WERI-Rb-1 (cell line): ENCODE measurements at regions not wholly inside any gene's neighbourhood (a gene's known extent, or its start where the extent isn't known, plus 50 kb on each side); places are given as distances from the start of the nearest gene placed in this dataset.

ENCODE experiments used
- DNase-seq: peaks from one replicate; pipeline ENCODE4 v3.0.0-alpha.2; 2020
- H3K27ac ChIP-seq: fragments of 250-450 bp; sonication (Bioruptor Pico); 2 replicates; pipeline ENCODE4 v1.5.1; 2020; ENCODE audit warnings: mild to moderate bottlenecking, moderate library complexity
- H3K27me3 ChIP-seq: fragments of 250-450 bp; sonication (Bioruptor Pico); 2 replicates; pipeline ENCODE4 v1.5.1; 2021; ENCODE audit warnings: mild to moderate bottlenecking, low read depth, moderate library complexity; ENCODE audit not compliant: insufficient read depth, severe bottlenecking
- H3K36me3 ChIP-seq: fragments of 250-450 bp; sonication (Bioruptor Pico); 2 replicates; pipeline ENCODE4 v1.5.1; 2020; ENCODE audit warnings: mild to moderate bottlenecking, moderate library complexity
- H3K4me3 ChIP-seq: 2 replicates; pipeline ENCODE4 v1.5.1; 2011; ENCODE audit warnings: low read depth, mild to moderate bottlenecking, control low read depth, low read length
- H3K9me3 ChIP-seq: fragments of 250-450 bp; sonication (Bioruptor Pico); 2 replicates; pipeline ENCODE4 v1.5.1; 2021; ENCODE audit warnings: mild to moderate bottlenecking, moderate library complexity; ENCODE audit not compliant: severe bottlenecking
- TF ChIP-seq, protein P1 (sequence below): IDR thresholded peaks from 2 replicates; pipeline ENCODE4 v1.5.1; 2011; ENCODE audit warnings: low read depth, mild to moderate bottlenecking, control low read depth, inconsistent platforms, low read length

DNA sequence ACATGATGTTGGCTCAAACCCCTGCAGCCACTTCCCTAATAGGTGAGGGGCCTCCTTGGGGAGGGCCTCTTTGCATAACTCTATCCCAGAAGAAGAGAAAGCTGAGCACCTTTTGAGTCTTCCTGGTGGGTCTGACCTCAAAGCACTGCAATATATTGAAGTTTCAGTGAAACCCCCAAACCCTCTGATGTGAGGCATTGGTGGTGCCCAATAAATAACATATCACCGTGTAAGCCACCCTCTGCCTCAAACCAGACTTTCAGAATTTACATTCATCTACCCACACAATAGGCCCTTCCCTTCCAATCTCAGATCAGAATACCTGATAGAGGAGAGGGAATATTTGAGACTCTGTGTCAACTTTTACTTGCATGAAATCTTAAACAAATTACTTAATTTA is 142.8 kb upstream of the STK17B start:
- H3K4me3 ChIP-seq = no peak overlapping the region
- no peaks in the 10 kb centered on the region for H3K27me3 ChIP-seq
- no peak for DNase-seq
- TF ChIP-seq, protein P1, sequence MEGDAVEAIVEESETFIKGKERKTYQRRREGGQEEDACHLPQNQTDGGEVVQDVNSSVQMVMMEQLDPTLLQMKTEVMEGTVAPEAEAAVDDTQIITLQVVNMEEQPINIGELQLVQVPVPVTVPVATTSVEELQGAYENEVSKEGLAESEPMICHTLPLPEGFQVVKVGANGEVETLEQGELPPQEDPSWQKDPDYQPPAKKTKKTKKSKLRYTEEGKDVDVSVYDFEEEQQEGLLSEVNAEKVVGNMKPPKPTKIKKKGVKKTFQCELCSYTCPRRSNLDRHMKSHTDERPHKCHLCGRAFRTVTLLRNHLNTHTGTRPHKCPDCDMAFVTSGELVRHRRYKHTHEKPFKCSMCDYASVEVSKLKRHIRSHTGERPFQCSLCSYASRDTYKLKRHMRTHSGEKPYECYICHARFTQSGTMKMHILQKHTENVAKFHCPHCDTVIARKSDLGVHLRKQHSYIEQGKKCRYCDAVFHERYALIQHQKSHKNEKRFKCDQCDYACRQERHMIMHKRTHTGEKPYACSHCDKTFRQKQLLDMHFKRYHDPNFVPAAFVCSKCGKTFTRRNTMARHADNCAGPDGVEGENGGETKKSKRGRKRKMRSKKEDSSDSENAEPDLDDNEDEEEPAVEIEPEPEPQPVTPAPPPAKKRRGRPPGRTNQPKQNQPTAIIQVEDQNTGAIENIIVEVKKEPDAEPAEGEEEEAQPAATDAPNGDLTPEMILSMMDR = no peak
- no peak overlapping the region for H3K27ac ChIP-seq
- no peaks in the 10 kb centered on the region for H3K9me3 ChIP-seq
- no peaks in the 10 kb centered on the region for H3K36me3 ChIP-seq

DNA sequence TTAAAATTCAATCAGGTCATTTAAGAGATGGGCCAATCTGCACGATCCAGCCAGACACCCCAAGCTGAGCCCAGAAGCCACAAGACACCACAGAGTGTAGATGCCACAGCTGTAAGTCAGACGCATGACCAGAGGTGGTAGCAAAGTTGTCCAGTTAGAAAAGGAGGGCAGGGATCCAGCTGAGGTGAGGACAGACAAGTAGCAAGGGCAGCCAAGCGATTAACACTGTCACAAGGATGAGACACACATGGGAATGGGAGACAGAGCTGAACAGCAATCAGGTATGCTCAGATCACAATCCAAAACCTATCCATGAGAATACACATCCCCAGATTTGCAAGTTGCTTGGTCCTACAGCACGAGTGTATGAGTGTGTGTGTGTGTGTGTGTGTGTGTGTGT is 143.4 kb upstream of the STK17B start:
- Histone ChIP-seq H3K27me3 (no peaks in the 10 kb centered on the region), H3K4me3 (no peak overlapping the region), H3K27ac (no peak overlapping the region), H3K36me3 (no peaks in the 10 kb centered on the region), H3K9me3 (no peaks in the 10 kb centered on the region)
- DNase-seq = no peak
- TF ChIP-seq, protein P1 = no peak

DNA sequence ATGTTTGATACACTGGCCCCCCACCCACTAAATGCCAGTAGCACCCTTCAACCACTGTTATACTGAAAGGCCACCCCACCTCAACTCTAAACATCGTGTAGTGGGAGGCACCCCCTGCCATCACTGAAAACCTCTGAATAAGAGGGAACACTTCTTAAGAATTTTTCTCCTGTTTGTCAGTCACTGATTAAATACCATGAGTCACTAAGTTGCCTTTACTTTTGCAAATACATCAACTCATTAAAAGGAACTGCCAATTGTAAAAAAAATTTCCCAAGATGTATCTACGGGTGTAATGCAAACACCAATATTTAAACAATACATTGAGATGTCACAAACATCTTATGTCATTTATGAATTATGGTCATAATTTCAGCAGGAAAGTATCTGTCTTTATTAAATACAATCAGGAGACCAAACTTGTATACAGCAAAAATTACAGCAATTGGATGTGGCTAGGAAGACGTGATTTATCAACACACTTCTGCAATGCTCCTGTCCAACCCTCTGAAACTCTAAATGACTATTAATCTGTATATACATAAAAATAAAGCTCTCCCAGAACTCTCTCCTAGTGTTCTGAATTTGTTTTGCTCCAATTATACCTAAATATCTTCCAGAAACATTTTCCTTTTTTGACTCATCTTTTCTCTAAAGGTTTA is 144.1 kb upstream of the STK17B start:
- Histone ChIP-seq H3K27me3 (no peaks in the 10 kb centered on the region), H3K4me3 (no peak overlapping the region), H3K9me3 (no peaks in the 10 kb centered on the region), H3K36me3 (no peaks in the 10 kb centered on the region), H3K27ac (no peak overlapping the region)
- DNase-seq = no peak
- TF ChIP-seq, protein P1 = no peak

DNA sequence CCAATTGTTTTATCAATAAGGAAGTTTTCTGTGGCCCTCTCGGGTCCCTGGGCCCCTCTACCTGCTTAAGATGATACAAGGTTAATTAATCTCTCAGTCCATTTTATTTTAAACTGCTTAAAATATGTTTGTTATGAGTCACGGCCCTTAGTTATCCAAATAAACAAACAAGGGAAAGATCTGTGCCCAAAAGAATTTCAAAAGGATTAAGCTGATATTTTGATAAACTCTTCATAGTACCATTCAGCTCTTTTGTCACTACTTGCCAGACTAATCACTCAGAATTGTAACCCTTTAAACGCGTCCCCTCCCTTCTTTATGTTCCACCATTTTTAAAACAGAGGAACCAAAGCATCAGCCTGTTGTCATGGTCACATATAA is 144.7 kb upstream of the STK17B start:
- Histone ChIP-seq H3K9me3 (no peaks in the 10 kb centered on the region), H3K27me3 (no peaks in the 10 kb centered on the region), H3K27ac (no peak overlapping the region), H3K4me3 (no peak overlapping the region), H3K36me3 (no peaks in the 10 kb centered on the region)
- TF ChIP-seq, protein P1 = no peak
- no peak for DNase-seq

DNA sequence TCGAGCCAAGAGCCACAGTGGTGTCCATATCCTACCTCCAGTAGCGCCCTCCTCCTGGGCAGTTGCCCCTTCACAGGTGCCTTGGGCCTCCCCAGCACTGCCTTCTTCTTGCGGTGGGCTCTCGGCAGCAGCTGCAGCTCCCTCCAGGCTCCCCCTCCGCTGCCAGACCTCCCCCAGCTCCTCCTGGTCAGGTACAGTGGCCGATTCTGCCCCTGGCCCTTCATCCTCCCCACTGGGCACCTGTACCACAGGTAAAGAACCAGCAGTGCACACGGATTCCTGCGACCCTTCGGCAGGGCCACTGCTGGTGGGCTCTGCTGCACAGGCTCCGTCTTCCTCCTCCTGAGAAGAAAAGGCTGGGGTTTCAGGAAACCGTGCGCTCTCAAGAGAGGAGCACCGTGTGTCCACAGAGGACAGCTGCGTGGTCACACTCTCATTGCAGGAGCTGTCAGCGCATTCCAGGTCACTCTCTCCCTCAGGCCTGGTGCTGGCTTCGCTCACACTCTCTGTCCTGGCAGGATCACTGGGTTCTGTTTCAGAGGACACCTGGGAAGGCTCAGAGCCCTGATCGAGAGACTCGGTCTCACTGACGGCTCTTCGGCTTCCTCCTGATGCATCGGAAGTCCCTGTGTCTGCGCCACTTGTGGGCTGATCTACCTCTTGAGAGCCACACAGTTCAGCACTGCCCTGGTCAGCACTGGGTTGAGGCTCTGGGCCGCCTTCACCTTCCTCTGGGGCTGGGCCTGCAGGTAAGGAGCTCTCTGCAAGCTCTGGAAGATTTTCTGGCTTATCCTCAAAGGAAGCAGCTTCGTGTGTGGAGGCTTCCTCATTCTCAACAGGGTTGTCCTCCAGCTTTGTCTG is 147.4 kb upstream of the STK17B start:
- Histone ChIP-seq H3K27ac (no peak overlapping the region), H3K27me3 (no peaks in the 10 kb centered on the region), H3K36me3 (no peaks in the 10 kb centered on the region), H3K9me3 (no peaks in the 10 kb centered on the region), H3K4me3 (no peak overlapping the region)
- DNase-seq = no peak
- TF ChIP-seq, protein P1 = no peak
